Stimulated activated CD4-positive, alpha-beta T cell treated with anti-CD3 and anti-CD28 coated beads, Interleukin-1b, Interleukin-23, amount 100 ng/mL, for 24 hours (primary cell): ENCODE measurements at regions not wholly inside any gene's neighbourhood (a gene's known extent, or its start where the extent isn't known, plus 50 kb on each side); places are given as distances from the start of the nearest gene placed in this dataset.

Experiments used
- DNase-seq, 4 experiments: peaks; one replicate each; pipeline ENCODE4 v3.0.0-alpha.2; 2020; ENCODE audit warnings: low read depth in 4 of 4, low spot score in 1 of 4

GRCh38 chr13:99652141-99652540 is 150.9 kb downstream of the TM9SF2 start:
- no peak for DNase-seq

- DNase-seq = no peak
These were observed 149.7 kb downstream of the TM9SF2 start for GRCh38 chr13:99651016-99651415.

- DNase-seq = no peak
These were observed 149.1 kb downstream of the TM9SF2 start for GRCh38 chr13:99650410-99650809.

GRCh38 chr13:99648927-99649326 is 147.7 kb downstream of the TM9SF2 start:
- no peak for DNase-seq

GRCh38 chr13:99648066-99648665 is 146.9 kb downstream of the TM9SF2 start:
- no peak for DNase-seq

GRCh38 chr13:99647596-99647985 is 146.3 kb downstream of the TM9SF2 start:
- DNase-seq = no peak

- DNase-seq = no peak
These were observed 145.8 kb downstream of the TM9SF2 start for GRCh38 chr13:99646866-99647595.

GRCh38 chr13:99642841-99643240 is 141.6 kb downstream of the TM9SF2 start:
- no peak for DNase-seq

- no peak for DNase-seq
These were observed 140.7 kb downstream of the TM9SF2 start for GRCh38 chr13:99642006-99642405.

- DNase-seq = no peak
These were observed 139.0 kb downstream of the TM9SF2 start for GRCh38 chr13:99640260-99640659.

GRCh38 chr13:99639126-99639525 is 137.9 kb downstream of the TM9SF2 start:
- no peak for DNase-seq

- no peak for DNase-seq
These were observed 135.6 kb downstream of the TM9SF2 start for GRCh38 chr13:99636728-99637353.

GRCh38 chr13:99636306-99636705 is 135.0 kb downstream of the TM9SF2 start:
- DNase-seq = no peak

GRCh38 chr13:99634672-99635071 is 133.4 kb downstream of the TM9SF2 start:
- no peak for DNase-seq

- no peak for DNase-seq
These were observed 129.1 kb downstream of the TM9SF2 start for GRCh38 chr13:99630269-99630898.

- DNase-seq = no peak
These were observed 128.4 kb downstream of the TM9SF2 start for GRCh38 chr13:99629641-99630040.

- no peak for DNase-seq
These were observed 127.2 kb downstream of the TM9SF2 start for GRCh38 chr13:99628442-99628841.

GRCh38 chr13:99626461-99627082 is 125.3 kb downstream of the TM9SF2 start:
- no peak for DNase-seq

- no peak for DNase-seq
These were observed 123.8 kb downstream of the TM9SF2 start for GRCh38 chr13:99624936-99625540.

GRCh38 chr13:99620806-99621205 is 119.5 kb downstream of the TM9SF2 start:
- DNase-seq = no peak

GRCh38 chr13:99619207-99619606 is 117.9 kb downstream of the TM9SF2 start:
- no peak for DNase-seq
